ENCODE measurements at regions not wholly inside any gene's neighbourhood (a gene's known extent, or its start where the extent isn't known, plus 50 kb on each side); places are given as distances from the start of the nearest gene placed in this dataset.

DNA sequence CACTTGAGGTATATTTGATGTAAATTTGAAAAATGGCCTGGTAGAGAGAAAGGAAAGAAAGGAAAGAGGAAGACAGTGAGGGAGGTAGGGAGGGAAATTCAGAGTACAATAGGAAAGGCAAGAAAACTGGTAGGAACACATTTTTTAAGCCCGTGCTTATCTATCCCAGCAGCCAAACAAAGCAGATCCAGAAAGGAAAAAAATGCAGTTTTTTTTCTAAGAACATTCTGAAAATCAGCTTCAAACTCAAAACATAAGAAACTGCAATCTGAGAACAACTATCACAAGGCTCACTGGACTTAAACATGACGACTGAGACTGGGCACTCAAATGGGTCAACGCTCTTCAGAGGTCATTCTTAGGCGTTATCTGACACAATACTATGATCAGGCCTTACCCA lies 408.3 kb upstream of the DDI1 start:
- Histone ChIP-seq H2AFZ (replicated peaks) (no peak overlapping the region), H3K4me3 (no peak overlapping the region), H3K79me2 (ENCODE audit: low read depth) (no peaks in the 10 kb centered on the region), H3K27ac (no peak overlapping the region), H4K20me1 (ENCODE audit: low read depth) (no peaks in the 10 kb centered on the region), H3K4me2 (no peak overlapping the region), H3K9me3 (ENCODE audit: low read depth) (no peaks in the 10 kb centered on the region), H3F3A (ENCODE audit: low read depth) (no peaks in the 10 kb centered on the region), H3K4me1 (no peaks in the 10 kb centered on the region), H3K27me3 (no peaks in the 10 kb centered on the region), H3K9ac (no peak overlapping the region), H3K36me3 (no peaks in the 10 kb centered on the region)
- Mint-ChIP-seq H3K9me3 (no peaks in the 10 kb centered on the region), H3K36me3 (no peaks in the 10 kb centered on the region), H3K4me1 (peaks cover 12% of the 10 kb centered on the region), H3K27me3 (ENCODE audit: insufficient read depth, low read depth) (peaks cover 3% of the 10 kb centered on the region), H3K4me3 (no peak overlapping the region), H3K27ac (no peak overlapping the region)
- no peak for DNase-seq (ENCODE audit: low spot score)
- no peak for TF ChIP-seq EZH2phosphoT487 (IDR thresholded peaks at IDR 0.05)
- TF ChIP-seq EZH2 (IDR thresholded peaks at IDR 0.05) = no peak
- TF ChIP-seq, protein P1, sequence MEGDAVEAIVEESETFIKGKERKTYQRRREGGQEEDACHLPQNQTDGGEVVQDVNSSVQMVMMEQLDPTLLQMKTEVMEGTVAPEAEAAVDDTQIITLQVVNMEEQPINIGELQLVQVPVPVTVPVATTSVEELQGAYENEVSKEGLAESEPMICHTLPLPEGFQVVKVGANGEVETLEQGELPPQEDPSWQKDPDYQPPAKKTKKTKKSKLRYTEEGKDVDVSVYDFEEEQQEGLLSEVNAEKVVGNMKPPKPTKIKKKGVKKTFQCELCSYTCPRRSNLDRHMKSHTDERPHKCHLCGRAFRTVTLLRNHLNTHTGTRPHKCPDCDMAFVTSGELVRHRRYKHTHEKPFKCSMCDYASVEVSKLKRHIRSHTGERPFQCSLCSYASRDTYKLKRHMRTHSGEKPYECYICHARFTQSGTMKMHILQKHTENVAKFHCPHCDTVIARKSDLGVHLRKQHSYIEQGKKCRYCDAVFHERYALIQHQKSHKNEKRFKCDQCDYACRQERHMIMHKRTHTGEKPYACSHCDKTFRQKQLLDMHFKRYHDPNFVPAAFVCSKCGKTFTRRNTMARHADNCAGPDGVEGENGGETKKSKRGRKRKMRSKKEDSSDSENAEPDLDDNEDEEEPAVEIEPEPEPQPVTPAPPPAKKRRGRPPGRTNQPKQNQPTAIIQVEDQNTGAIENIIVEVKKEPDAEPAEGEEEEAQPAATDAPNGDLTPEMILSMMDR (IDR thresholded peaks at IDR 0.05) = no peak

DNA sequence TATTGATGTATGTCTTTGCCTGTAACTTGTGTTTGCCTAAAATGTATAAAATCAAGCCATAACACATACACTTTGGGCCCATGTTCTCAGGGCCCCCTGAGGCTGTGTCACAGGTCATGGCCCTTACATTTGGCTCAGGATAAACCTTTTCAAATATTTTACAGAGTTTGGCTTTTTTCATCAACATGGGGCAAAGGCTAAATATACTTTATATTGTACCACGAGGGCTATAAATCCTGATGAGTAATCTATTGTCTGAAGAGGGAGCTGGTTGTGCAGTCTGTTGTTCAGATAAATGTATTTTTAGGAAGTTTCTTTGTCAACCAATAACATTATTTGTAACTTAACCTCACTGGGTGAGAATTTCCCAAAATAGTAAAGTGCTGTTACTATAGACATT lies 404.6 kb upstream of the DDI1 start:
- H3K27me3 Mint-ChIP-seq (ENCODE audit: insufficient read depth, low read depth) = peaks cover 3% of the 10 kb centered on the region
- DNase-seq (ENCODE audit: low spot score) = no peak
- Histone ChIP-seq H3F3A (ENCODE audit: low read depth) (no peaks in the 10 kb centered on the region), H2AFZ (replicated peaks) (no peak overlapping the region), H3K79me2 (ENCODE audit: low read depth) (no peaks in the 10 kb centered on the region), H4K20me1 (ENCODE audit: low read depth) (no peaks in the 10 kb centered on the region), H3K4me1 (no peaks in the 10 kb centered on the region), H3K9me3 (ENCODE audit: low read depth) (no peaks in the 10 kb centered on the region), H3K27ac (no peak overlapping the region), H3K27me3 (no peaks in the 10 kb centered on the region), H3K4me3 (no peak overlapping the region), H3K36me3 (no peaks in the 10 kb centered on the region), H3K9ac (no peak overlapping the region), H3K4me2 (no peak overlapping the region)
- peaks cover 17% of the 10 kb centered on the region for H3K4me1 Mint-ChIP-seq
- no peaks in the 10 kb centered on the region for H3K36me3 Mint-ChIP-seq
- H3K4me3 Mint-ChIP-seq = no peak overlapping the region
- H3K9me3 Mint-ChIP-seq = no peaks in the 10 kb centered on the region
- TF ChIP-seq, protein P1 (IDR thresholded peaks at IDR 0.05) = no peak
- H3K27ac Mint-ChIP-seq = no peak overlapping the region

DNA sequence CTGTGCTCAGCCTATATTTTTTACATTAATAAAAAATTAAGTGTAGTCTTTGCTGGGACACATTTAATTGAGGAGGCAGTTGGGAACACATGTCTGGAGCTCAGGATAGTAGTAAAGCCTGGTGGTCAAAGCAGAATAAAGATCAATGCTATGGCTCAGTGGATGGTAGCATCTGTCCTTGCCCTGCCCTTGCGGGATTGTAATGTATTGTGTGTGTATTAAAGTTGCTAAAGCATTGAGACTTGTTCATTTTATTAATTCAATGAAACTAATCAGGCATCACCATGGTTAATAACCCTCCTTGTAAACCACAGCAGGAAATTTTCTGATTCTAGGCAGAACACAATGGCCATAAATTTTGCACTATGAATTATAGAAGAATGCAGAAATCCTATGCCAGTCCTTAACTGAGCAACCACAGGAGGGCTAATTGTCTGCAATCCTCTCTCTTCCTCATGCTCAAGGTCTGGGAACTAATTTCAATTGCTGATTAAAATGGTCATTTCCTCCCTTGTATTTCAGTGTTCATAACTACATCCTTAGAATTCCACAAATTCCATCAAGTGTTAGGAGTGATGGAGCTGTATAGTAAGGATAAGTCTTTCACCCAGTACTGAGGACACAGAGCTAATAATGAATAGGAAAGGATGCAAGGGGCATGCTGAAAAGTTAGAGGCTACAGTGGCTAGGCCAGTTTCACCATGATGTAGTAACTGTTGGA lies 403.2 kb upstream of the DDI1 start:
- no peak overlapping the region for H3K4me2 ChIP-seq
- no peaks in the 10 kb centered on the region for H3K27me3 ChIP-seq
- no peaks in the 10 kb centered on the region for H3K9me3 ChIP-seq (ENCODE audit: low read depth)
- H3K27ac Mint-ChIP-seq = peak overlapping the region; percentile 55
- no peaks in the 10 kb centered on the region for H4K20me1 ChIP-seq (ENCODE audit: low read depth)
- H3K36me3 ChIP-seq = no peaks in the 10 kb centered on the region
- no peak overlapping the region for H2AFZ ChIP-seq (replicated peaks)
- H3K79me2 ChIP-seq (ENCODE audit: low read depth) = no peaks in the 10 kb centered on the region
- no peak overlapping the region for H3K27ac ChIP-seq
- no peak overlapping the region for H3K9ac ChIP-seq
- H3F3A ChIP-seq (ENCODE audit: low read depth) = no peaks in the 10 kb centered on the region
- no peak overlapping the region for H3K4me3 Mint-ChIP-seq
- peaks cover 20% of the 10 kb centered on the region for H3K4me1 Mint-ChIP-seq
- H3K9me3 Mint-ChIP-seq = no peaks in the 10 kb centered on the region
- no peaks in the 10 kb centered on the region for H3K27me3 Mint-ChIP-seq (ENCODE audit: insufficient read depth, low read depth)
- no peaks in the 10 kb centered on the region for H3K36me3 Mint-ChIP-seq
- DNase-seq (ENCODE audit: low spot score) = no peak
- H3K4me1 ChIP-seq = no peaks in the 10 kb centered on the region
- H3K4me3 ChIP-seq = no peak overlapping the region
- TF ChIP-seq EZH2phosphoT487 (IDR thresholded peaks at IDR 0.05) = no peak
- no peak for TF ChIP-seq EZH2 (IDR thresholded peaks at IDR 0.05)
- TF ChIP-seq, protein P1 (IDR thresholded peaks at IDR 0.05) = no peak
